ENCODE measurements at regions not wholly inside any gene's neighbourhood (a gene's known extent, or its start where the extent isn't known, plus 50 kb on each side); places are given as distances from the start of the nearest gene placed in this dataset.

DNA sequence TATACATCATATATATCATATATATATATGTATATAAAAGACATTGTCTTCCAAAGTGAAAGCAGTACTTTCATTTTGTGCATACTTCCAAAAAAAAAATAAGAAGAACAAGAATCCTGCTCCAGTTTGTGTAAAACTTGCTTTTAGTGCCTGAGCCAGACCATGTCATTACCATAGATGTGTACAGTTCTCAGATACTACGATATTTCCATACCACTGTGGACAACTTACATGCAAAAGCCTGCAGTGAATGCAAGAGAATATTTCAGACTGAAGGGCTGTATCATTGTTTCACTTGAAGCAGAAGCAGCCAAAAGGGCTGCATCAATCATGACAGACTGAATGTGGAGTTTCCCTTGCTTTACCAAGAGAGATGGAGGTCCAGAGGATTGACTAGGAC lies 72.6 kb upstream of the CYLC2 start:
- TF ChIP-seq, protein P1, sequence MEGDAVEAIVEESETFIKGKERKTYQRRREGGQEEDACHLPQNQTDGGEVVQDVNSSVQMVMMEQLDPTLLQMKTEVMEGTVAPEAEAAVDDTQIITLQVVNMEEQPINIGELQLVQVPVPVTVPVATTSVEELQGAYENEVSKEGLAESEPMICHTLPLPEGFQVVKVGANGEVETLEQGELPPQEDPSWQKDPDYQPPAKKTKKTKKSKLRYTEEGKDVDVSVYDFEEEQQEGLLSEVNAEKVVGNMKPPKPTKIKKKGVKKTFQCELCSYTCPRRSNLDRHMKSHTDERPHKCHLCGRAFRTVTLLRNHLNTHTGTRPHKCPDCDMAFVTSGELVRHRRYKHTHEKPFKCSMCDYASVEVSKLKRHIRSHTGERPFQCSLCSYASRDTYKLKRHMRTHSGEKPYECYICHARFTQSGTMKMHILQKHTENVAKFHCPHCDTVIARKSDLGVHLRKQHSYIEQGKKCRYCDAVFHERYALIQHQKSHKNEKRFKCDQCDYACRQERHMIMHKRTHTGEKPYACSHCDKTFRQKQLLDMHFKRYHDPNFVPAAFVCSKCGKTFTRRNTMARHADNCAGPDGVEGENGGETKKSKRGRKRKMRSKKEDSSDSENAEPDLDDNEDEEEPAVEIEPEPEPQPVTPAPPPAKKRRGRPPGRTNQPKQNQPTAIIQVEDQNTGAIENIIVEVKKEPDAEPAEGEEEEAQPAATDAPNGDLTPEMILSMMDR (IDR thresholded peaks at IDR 0.05): no peak
- TF ChIP-seq EZH2 (IDR thresholded peaks at IDR 0.05; ENCODE audit: borderline replicate concordance, insufficient read depth, low read depth, low read length, poor library complexity, severe bottlenecking): no peak

All from B cell (primary cell).